HepG2 (cell line): ENCODE measurements at regions not wholly inside any gene's neighbourhood (a gene's known extent, or its start where the extent isn't known, plus 50 kb on each side); places are given as distances from the start of the nearest gene placed in this dataset.
A peak's percentile ranks its signal among the peaks of the same experiment; 100 is the strongest.

Experiments
- ATAC-seq: fragments of 200-7000 bp; cut with Tn5 transposase; 3 replicates; pipeline ENCODE4 v1.9.1; 2020; ENCODE audit warnings: mild to moderate bottlenecking, moderate library complexity
- BruUV-seq: library from RNA; stranded (reverse); fragments of 400-500 nt; replicated peaks from 2 replicates; lab custom pipeline; 2021; lab: Mats Ljungman, UMichigan
- CTCF ChIA-PET: fragments of 300-600 bp; formaldehyde crosslinking; extraction: SDS; loops from one replicate; lab custom pipeline; 2021; ENCODE audit warnings: low total read pairs, inconsistent platforms, low intra/inter-chr PET ratio; lab: Yijun Ruan, JAX
- POLR2A ChIA-PET: fragments of 350-600 bp; sonication (Branson Sonifier 250); formaldehyde crosslinking; loops from one replicate; lab custom pipeline; 2020; ENCODE audit warnings: antibody characterized with exemption, inconsistent platforms; lab: Yijun Ruan, JAX
- DNase-seq: peaks from one replicate; pipeline ENCODE4 v3.0.0-alpha.2; 2015; ENCODE audit warnings: low spot score
- FAIRE-seq: peaks from 3 replicates; lab custom pipeline; 2011; peaks lifted over from hg19 to GRCh38; lab: Jason Lieb, UNC
- H2AFZ ChIP-seq: one replicate; pipeline ENCODE4 v1.6.1; 2011; ENCODE audit warnings: low read length, inconsistent platforms
- H3K27ac ChIP-seq: fragments of 300-600 bp; 3 replicates; pipeline ENCODE4 v1.8.0; 2011; ENCODE audit warnings: mixed run types, mild to moderate bottlenecking, mixed read lengths, low read length, inconsistent platforms; ENCODE audit not compliant: insufficient read depth; ENCODE audit errors: extremely low read length
- H3K27me3 ChIP-seq, 2 experiments: fragments of 200-600 bp in 1 of 2; 2 replicates in 1 of 2; 3 replicates in 1 of 2; pipeline versions ENCODE4 v1.6.0 to v1.8.0; 2011; ENCODE audit warnings: low read length in 2 of 2, mild to moderate bottlenecking in 2 of 2, moderate library complexity in 2 of 2, inconsistent platforms in 1 of 2; ENCODE audit not compliant: insufficient read depth in 2 of 2, control insufficient read depth in 1 of 2
- H3K36me3 ChIP-seq, 2 experiments: fragments of 200-600 bp in 1 of 2; replicated peaks in 1 of 2; 2 replicates in 1 of 2; 3 replicates in 1 of 2; pipeline versions ENCODE4 v1.5.1 to v1.8.0; 2011; ENCODE audit warnings: low read length in 2 of 2, inconsistent platforms in 1 of 2; ENCODE audit not compliant: insufficient read depth in 2 of 2, control insufficient read depth in 1 of 2
- H3K4me1 ChIP-seq: 2 replicates; pipeline ENCODE4 v1.5.1; 2012; ENCODE audit warnings: low read length, inconsistent platforms; ENCODE audit not compliant: insufficient read depth
- H3K4me2 ChIP-seq: 2 replicates; pipeline ENCODE4 v1.6.0; 2011; ENCODE audit warnings: low read depth, low read length, inconsistent platforms
- H3K4me3 ChIP-seq, 3 experiments: fragments of 200-600 bp in 1 of 3; sonication (generic), shearing (Covaris generic) in 1 of 3; replicated peaks in 1 of 3; 2 replicates each; pipeline ENCODE4 v1.5.1; 2011 to 2016; ENCODE audit warnings: low read length in 3 of 3, inconsistent platforms in 2 of 3, low read depth in 2 of 3, mild to moderate bottlenecking in 2 of 3, control low read depth in 1 of 3, mixed read lengths in 1 of 3; ENCODE audit not compliant: insufficient read depth in 1 of 3
- H3K79me2 ChIP-seq: one replicate; pipeline ENCODE4 v1.6.1; 2011; ENCODE audit warnings: low read length, inconsistent platforms; ENCODE audit not compliant: insufficient read depth
- H3K9ac ChIP-seq: 2 replicates; pipeline ENCODE4 v1.6.0; 2011; ENCODE audit warnings: mild to moderate bottlenecking, low read depth, low read length, inconsistent platforms; ENCODE audit not compliant: insufficient read depth
- H3K9me3 ChIP-seq: 2 replicates; pipeline ENCODE4 v1.5.1; 2012; ENCODE audit warnings: mild to moderate bottlenecking, low read length
- H4K20me1 ChIP-seq: 2 replicates; pipeline ENCODE4 v1.6.0; 2011; ENCODE audit warnings: inconsistent platforms, mild to moderate bottlenecking, low read length, moderate library complexity; ENCODE audit not compliant: insufficient read depth
- AHR ChIP-seq: IDR thresholded peaks from 2 replicates; pipeline ENCODE4 v1.6.1; 2018; ENCODE audit warnings: missing genetic modification reagents, missing compliant biosample characterization
- CCDC6 ChIP-seq: sonication (generic); formaldehyde crosslinking; IDR thresholded peaks from 2 replicates; pipeline ENCODE4 v1.8.1; 2022; ENCODE audit warnings: mild to moderate bottlenecking, missing genetic modification reagents, moderate library complexity
- GTF2F1 ChIP-seq: fragments of 150-350 bp; IDR thresholded peaks from 2 replicates; pipeline ENCODE4 v1.6.1; 2014; ENCODE audit warnings: low read length
- HOXA3 ChIP-seq: sonication (generic); formaldehyde crosslinking; IDR thresholded peaks from 2 replicates; pipeline ENCODE4 v1.5.0; 2020; ENCODE audit warnings: missing genetic modification reagents
- MXI1 ChIP-seq: IDR thresholded peaks from 3 replicates; pipeline ENCODE4 v1.6.1; 2012; ENCODE audit warnings: low read depth, low read length, inconsistent platforms, borderline replicate concordance
- MYC ChIP-seq: sonication (generic); formaldehyde crosslinking; IDR thresholded peaks from 2 replicates; pipeline ENCODE4 v1.9.0; 2021; ENCODE audit warnings: missing genetic modification reagents, borderline replicate concordance
- PCBP2 ChIP-seq: fragments of 200-400 bp; formaldehyde crosslinking; optimal IDR thresholded peaks from 2 replicates; pipeline ENCODE3; 2018; ENCODE audit warnings: low read length, low read depth; ENCODE audit not compliant: poor library complexity, severe bottlenecking
- SATB2 ChIP-seq: sonication (generic); formaldehyde crosslinking; IDR thresholded peaks from 2 replicates; pipeline ENCODE4 v1.5.0; 2020; ENCODE audit warnings: missing genetic modification reagents
- SNAPC2 ChIP-seq: sonication (generic); formaldehyde crosslinking; IDR thresholded peaks from 2 replicates; pipeline ENCODE4 v1.8.1; 2022; ENCODE audit warnings: mild to moderate bottlenecking, missing genetic modification reagents
- ZNF598 ChIP-seq: sonication (generic); formaldehyde crosslinking; IDR thresholded peaks from 2 replicates; pipeline ENCODE4 v1.5.1; 2020; ENCODE audit warnings: mild to moderate bottlenecking, missing genetic modification reagents, borderline replicate concordance
- ZNF800 ChIP-seq: sonication (generic); formaldehyde crosslinking; IDR thresholded peaks from 2 replicates; pipeline ENCODE4 v1.4.0; 2020; ENCODE audit warnings: missing genetic modification reagents
- ZNF841 ChIP-seq: sonication (generic); formaldehyde crosslinking; IDR thresholded peaks from 2 replicates; pipeline ENCODE4 v1.8.1; 2023; ENCODE audit warnings: missing genetic modification reagents, borderline replicate concordance
- WGBS: methylation state at CpG from one replicate; pipeline ENCODE4 v1.1.6; 2017; ENCODE audit warnings: low lambda C conversion rate; 5-methylcytosine and 5-hydroxymethylcytosine counted together
- in situ Hi-C: cut with HindIII; loops from 2 replicates; pipeline ENCODE4 v1.10.0; 2017; ENCODE audit warnings: low pct_unique_long_range_greater_than_20kb; ENCODE audit not compliant: extremely low pct_ligation_motif_present
- intact Hi-C: fragments of 100-400 bp; cut with micrococcal nuclease; formaldehyde crosslinking; loops from one replicate; pipeline ENCODE4 v1.10.0; 2022; ENCODE audit not compliant: unreplicated experiment

GRCh38 chr13:112153364-112153763 lies 86.4 kb downstream of the SOX1 start:
- H3K4me3 ChIP-seq, result no peak overlapping the region
- H3K9ac ChIP-seq, result no peak overlapping the region
- no peaks in the 10 kb centered on the region for H3K36me3 ChIP-seq
- H4K20me1 ChIP-seq, result no peaks in the 10 kb centered on the region
- no peak overlapping the region for H2AFZ ChIP-seq
- intact Hi-C loops, result no loop called here
- no peak overlapping the region for H3K4me2 ChIP-seq
- H3K4me1 ChIP-seq, result peaks cover under 1% of the 10 kb centered on the region
- peaks cover 10% of the 10 kb centered on the region for H3K9me3 ChIP-seq
- ChIA-PET CTCF (no interaction called here), POLR2A (no interaction called here)
- ATAC-seq (peak; percentile 57), FAIRE-seq (no peak), DNase-seq (no peak)
- H3K27me3 ChIP-seq, result peaks cover 0 to 10% of the 10 kb centered on the region in 2 experiments; a peak in 1 of 5 replicates
- in situ Hi-C loops, result no loop called here
- H3K79me2 ChIP-seq, result no peaks in the 10 kb centered on the region
- BruUV-seq, result no TSS peak
- H3K27ac ChIP-seq, result no peak overlapping the region
- no peak for TF ChIP-seq ZNF598 (CRISPR knock-in tag)
- TF ChIP-seq SNAPC2, result no peak
- 20% methylated on average over 8 of the region's 9 CpGs for WGBS

- ATAC-seq (peak; percentile 27; the same call in 2 of the 3 replicates), DNase-seq (no peak), FAIRE-seq (no peak)
- Histone ChIP-seq H3K79me2 (no peaks in the 10 kb centered on the region), H3K9ac (no peak overlapping the region), H3K27ac (no peak overlapping the region), H3K36me3 (no peaks in the 10 kb centered on the region), H3K4me2 (no peak overlapping the region), H3K9me3 (peaks cover 10% of the 10 kb centered on the region), H3K4me3 (no peak overlapping the region), H2AFZ (no peak overlapping the region), H3K4me1 (peaks cover 6% of the 10 kb centered on the region), H4K20me1 (no peaks in the 10 kb centered on the region), H3K27me3 (peaks cover 0 to 10% of the 10 kb centered on the region in 2 experiments; a peak in 1 of 5 replicates)
- intact Hi-C loops, result no loop called here
- ChIA-PET POLR2A (no interaction called here), CTCF (no interaction called here)
- in situ Hi-C loops, result no loop called here
- no TSS peak for BruUV-seq
- 33% methylated on average over 6 of the region's 6 CpGs for WGBS
- TF ChIP-seq MXI1 (no peak), CCDC6 (CRISPR knock-in tag) (no peak), PCBP2 (no peak), ZNF800 (CRISPR knock-in tag) (no peak), GTF2F1 (no peak), SATB2 (CRISPR knock-in tag) (no peak), AHR (CRISPR knock-in tag) (no peak), ZNF841 (CRISPR knock-in tag) (no peak), HOXA3 (CRISPR knock-in tag) (no peak), MYC (CRISPR knock-in tag) (no peak)
Observed at GRCh38 chr13:112153846-112154245, 86.9 kb downstream of the SOX1 start.
